ENCODE measurements at regions not wholly inside any gene's neighbourhood (a gene's known extent, or its start where the extent isn't known, plus 50 kb on each side); places are given as distances from the start of the nearest gene placed in this dataset.

DNA sequence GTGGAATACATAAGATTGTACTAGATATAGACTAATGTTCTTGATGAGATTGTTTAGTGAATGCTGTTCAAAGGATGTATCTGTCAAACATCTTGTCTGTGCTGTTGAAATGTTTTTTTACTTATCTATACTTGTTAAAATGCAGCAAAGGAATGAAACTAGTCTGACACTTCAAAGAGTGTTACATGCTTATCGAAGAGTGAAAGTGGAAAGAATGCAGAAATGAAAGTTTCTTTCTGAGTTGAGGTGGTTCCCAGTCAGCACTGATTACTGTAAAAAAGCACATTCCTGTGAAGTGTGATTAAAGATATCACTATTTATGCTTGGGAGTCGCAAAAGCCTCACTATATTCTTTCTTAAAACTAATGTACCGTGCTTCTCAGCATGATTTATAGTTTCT lies 1225.2 kb downstream of the NCAM2 start:
- Histone ChIP-seq H3K79me2 (ENCODE audit: insufficient read depth) (no peaks in the 10 kb centered on the region), H3K4me1 (ENCODE audit: control insufficient read depth in 1 of 2, insufficient read depth in 2 of 2, low read depth in 1 of 2, low read length in 1 of 2) (no peaks in the 10 kb centered on the region), H3K4me3 (ENCODE audit: low read depth in 2 of 2, low read length in 1 of 2) (no peak overlapping the region), H3F3A (replicated peaks; ENCODE audit: insufficient read depth) (no peaks in the 10 kb centered on the region), H3K9me2 (no peaks in the 10 kb centered on the region), H2AFZ (ENCODE audit: low read depth) (0 out of 2 replicates have a peak overlapping the region, but pooled peaks have one; percentile 35), H3K4me2 (no peak overlapping the region), H3K9me3 (peaks cover 8% of the 10 kb centered on the region; the same call in 1 of the 2 replicates), H3K27ac (ENCODE audit: low read depth in 2 of 2, low read length in 1 of 2) (no peak overlapping the region), H3K9ac (no peak overlapping the region), H3K36me3 (replicated peaks in 1 of 2; ENCODE audit: control insufficient read depth in 1 of 2, insufficient read depth in 2 of 2, low read length in 1 of 2) (no peaks in the 10 kb centered on the region), H4K20me1 (ENCODE audit: insufficient read depth) (no peaks in the 10 kb centered on the region), H3K27me3 (ENCODE audit: insufficient read depth) (no peaks in the 10 kb centered on the region)
- TF ChIP-seq TAF1 (IDR thresholded peaks at IDR 0.05; ENCODE audit: borderline replicate concordance, low read depth, low read length), result no peak
- TF ChIP-seq, protein P1, sequence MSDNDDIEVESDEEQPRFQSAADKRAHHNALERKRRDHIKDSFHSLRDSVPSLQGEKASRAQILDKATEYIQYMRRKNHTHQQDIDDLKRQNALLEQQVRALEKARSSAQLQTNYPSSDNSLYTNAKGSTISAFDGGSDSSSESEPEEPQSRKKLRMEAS (IDR thresholded peaks at IDR 0.05; ENCODE audit: low read depth), result no peak
- TF ChIP-seq RXRA (IDR thresholded peaks at IDR 0.05; ENCODE audit: borderline replicate concordance, low read depth), result no peak
- no peak for TF ChIP-seq MXI1 (IDR thresholded peaks at IDR 0.05; ENCODE audit: low read depth, low read length)
- no peak for TF ChIP-seq ELF1 (IDR thresholded peaks at IDR 0.05)
- TF ChIP-seq GABPA (IDR thresholded peaks at IDR 0.05; ENCODE audit: low read depth), result no peak
- TF ChIP-seq MEF2A (IDR thresholded peaks at IDR 0.05; ENCODE audit: borderline replicate concordance, low read depth), result no peak
- TF ChIP-seq, protein P2, sequence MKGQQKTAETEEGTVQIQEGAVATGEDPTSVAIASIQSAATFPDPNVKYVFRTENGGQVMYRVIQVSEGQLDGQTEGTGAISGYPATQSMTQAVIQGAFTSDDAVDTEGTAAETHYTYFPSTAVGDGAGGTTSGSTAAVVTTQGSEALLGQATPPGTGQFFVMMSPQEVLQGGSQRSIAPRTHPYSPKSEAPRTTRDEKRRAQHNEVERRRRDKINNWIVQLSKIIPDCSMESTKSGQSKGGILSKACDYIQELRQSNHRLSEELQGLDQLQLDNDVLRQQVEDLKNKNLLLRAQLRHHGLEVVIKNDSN (IDR thresholded peaks at IDR 0.05; ENCODE audit: borderline replicate concordance, low read depth), result no peak
- TF ChIP-seq JUND (IDR thresholded peaks at IDR 0.05), result no peak
- TF ChIP-seq RFX5 (IDR thresholded peaks at IDR 0.05; ENCODE audit: low read length), result no peak
- no peak for TF ChIP-seq FOSL2 (IDR thresholded peaks at IDR 0.05; ENCODE audit: borderline replicate concordance, low read depth)
- no peak for TF ChIP-seq NFIC (IDR thresholded peaks at IDR 0.05; ENCODE audit: borderline replicate concordance)
- no peak for TF ChIP-seq CHD2 (IDR thresholded peaks at IDR 0.05; ENCODE audit: low read length, partially characterized antibody)
- TF ChIP-seq, protein P3, sequence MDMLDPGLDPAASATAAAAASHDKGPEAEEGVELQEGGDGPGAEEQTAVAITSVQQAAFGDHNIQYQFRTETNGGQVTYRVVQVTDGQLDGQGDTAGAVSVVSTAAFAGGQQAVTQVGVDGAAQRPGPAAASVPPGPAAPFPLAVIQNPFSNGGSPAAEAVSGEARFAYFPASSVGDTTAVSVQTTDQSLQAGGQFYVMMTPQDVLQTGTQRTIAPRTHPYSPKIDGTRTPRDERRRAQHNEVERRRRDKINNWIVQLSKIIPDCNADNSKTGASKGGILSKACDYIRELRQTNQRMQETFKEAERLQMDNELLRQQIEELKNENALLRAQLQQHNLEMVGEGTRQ (IDR thresholded peaks at IDR 0.05; ENCODE audit: borderline replicate concordance, low read depth, low read length), result no peak
- no peak for TF ChIP-seq RAD21 (IDR thresholded peaks at IDR 0.05; ENCODE audit: low read length)
- TF ChIP-seq, protein P4, sequence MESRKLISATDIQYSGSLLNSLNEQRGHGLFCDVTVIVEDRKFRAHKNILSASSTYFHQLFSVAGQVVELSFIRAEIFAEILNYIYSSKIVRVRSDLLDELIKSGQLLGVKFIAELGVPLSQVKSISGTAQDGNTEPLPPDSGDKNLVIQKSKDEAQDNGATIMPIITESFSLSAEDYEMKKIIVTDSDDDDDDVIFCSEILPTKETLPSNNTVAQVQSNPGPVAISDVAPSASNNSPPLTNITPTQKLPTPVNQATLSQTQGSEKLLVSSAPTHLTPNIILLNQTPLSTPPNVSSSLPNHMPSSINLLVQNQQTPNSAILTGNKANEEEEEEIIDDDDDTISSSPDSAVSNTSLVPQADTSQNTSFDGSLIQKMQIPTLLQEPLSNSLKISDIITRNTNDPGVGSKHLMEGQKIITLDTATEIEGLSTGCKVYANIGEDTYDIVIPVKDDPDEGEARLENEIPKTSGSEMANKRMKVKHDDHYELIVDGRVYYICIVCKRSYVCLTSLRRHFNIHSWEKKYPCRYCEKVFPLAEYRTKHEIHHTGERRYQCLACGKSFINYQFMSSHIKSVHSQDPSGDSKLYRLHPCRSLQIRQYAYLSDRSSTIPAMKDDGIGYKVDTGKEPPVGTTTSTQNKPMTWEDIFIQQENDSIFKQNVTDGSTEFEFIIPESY (IDR thresholded peaks at IDR 0.05; ENCODE audit: borderline replicate concordance, low read depth), result no peak
- no peak for TF ChIP-seq POLR2AphosphoS5 (IDR thresholded peaks at IDR 0.05; ENCODE audit: low read depth, low read length)
- no peak for TF ChIP-seq RCOR1 (IDR thresholded peaks at IDR 0.05; ENCODE audit: low read length)
- TF ChIP-seq, protein P5, sequence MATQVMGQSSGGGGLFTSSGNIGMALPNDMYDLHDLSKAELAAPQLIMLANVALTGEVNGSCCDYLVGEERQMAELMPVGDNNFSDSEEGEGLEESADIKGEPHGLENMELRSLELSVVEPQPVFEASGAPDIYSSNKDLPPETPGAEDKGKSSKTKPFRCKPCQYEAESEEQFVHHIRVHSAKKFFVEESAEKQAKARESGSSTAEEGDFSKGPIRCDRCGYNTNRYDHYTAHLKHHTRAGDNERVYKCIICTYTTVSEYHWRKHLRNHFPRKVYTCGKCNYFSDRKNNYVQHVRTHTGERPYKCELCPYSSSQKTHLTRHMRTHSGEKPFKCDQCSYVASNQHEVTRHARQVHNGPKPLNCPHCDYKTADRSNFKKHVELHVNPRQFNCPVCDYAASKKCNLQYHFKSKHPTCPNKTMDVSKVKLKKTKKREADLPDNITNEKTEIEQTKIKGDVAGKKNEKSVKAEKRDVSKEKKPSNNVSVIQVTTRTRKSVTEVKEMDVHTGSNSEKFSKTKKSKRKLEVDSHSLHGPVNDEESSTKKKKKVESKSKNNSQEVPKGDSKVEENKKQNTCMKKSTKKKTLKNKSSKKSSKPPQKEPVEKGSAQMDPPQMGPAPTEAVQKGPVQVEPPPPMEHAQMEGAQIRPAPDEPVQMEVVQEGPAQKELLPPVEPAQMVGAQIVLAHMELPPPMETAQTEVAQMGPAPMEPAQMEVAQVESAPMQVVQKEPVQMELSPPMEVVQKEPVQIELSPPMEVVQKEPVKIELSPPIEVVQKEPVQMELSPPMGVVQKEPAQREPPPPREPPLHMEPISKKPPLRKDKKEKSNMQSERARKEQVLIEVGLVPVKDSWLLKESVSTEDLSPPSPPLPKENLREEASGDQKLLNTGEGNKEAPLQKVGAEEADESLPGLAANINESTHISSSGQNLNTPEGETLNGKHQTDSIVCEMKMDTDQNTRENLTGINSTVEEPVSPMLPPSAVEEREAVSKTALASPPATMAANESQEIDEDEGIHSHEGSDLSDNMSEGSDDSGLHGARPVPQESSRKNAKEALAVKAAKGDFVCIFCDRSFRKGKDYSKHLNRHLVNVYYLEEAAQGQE (IDR thresholded peaks at IDR 0.05; ENCODE audit: low read depth, low read length), result no peak
- DNase-seq, result no peak
- WGBS (ENCODE audit: low lambda C conversion rate), result 25% methylated on average over 3 of the region's 3 CpGs
- ChIA-PET CTCF (no interaction called here), POLR2A (no interaction called here)

All from SK-N-SH (cell line).